ENCODE measurements at regions not wholly inside any gene's neighbourhood (a gene's known extent, or its start where the extent isn't known, plus 50 kb on each side); places are given as distances from the start of the nearest gene placed in this dataset.

GRCh38 chr2:45193581-45193980 is 184.3 kb upstream of the SIX2 start:
- TF ChIP-seq CTCF (IDR thresholded peaks at IDR 0.05) (no peak), POLR2AphosphoS5 (IDR thresholded peaks at IDR 0.05) (no peak), POLR2A (IDR thresholded peaks at IDR 0.05) (no peak), EP300 (IDR thresholded peaks at IDR 0.05) (no peak)
